NB4 (cell line): ENCODE measurements at regions not wholly inside any gene's neighbourhood (a gene's known extent, or its start where the extent isn't known, plus 50 kb on each side); places are given as distances from the start of the nearest gene placed in this dataset.

Experiments
- POLR2A ChIP-seq: IDR thresholded peaks from 2 replicates; pipeline ENCODE4 v1.6.1; 2011; ENCODE audit warnings: mild to moderate bottlenecking; ENCODE audit not compliant: insufficient read length; ENCODE audit errors: extremely low read depth
- TF ChIP-seq, protein P1 (sequence below): IDR thresholded peaks from one replicate; pipeline ENCODE4 v1.5.1; 2012; ENCODE audit warnings: low read depth, low read length
- TF ChIP-seq, protein P2 (sequence below): IDR thresholded peaks from 2 replicates; pipeline ENCODE4 v1.6.1; 2011; ENCODE audit warnings: low read depth, low read length

DNA sequence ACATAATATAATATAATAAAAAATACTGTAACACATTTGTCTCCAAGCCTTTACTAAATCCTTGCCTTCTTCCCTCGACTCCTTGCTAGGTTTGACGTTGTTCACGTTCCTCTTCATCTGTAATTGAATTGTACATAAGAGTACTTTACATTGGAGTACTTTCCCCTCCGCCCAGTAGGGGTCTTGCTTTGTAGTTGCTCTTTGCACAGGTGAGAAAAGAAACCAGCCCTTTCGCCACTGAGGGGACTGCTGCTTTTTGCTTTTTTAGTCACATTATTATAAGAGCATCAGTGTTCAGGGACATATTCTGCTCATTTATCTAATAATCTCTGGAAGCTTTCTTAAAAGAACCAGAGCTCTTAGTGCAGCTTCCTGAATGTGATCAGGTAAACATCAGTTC lies 115.0 kb downstream of the CETN3 start:
- TF ChIP-seq, protein P1, sequence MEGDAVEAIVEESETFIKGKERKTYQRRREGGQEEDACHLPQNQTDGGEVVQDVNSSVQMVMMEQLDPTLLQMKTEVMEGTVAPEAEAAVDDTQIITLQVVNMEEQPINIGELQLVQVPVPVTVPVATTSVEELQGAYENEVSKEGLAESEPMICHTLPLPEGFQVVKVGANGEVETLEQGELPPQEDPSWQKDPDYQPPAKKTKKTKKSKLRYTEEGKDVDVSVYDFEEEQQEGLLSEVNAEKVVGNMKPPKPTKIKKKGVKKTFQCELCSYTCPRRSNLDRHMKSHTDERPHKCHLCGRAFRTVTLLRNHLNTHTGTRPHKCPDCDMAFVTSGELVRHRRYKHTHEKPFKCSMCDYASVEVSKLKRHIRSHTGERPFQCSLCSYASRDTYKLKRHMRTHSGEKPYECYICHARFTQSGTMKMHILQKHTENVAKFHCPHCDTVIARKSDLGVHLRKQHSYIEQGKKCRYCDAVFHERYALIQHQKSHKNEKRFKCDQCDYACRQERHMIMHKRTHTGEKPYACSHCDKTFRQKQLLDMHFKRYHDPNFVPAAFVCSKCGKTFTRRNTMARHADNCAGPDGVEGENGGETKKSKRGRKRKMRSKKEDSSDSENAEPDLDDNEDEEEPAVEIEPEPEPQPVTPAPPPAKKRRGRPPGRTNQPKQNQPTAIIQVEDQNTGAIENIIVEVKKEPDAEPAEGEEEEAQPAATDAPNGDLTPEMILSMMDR = no peak
- no peak for TF ChIP-seq POLR2A
- TF ChIP-seq, protein P2, sequence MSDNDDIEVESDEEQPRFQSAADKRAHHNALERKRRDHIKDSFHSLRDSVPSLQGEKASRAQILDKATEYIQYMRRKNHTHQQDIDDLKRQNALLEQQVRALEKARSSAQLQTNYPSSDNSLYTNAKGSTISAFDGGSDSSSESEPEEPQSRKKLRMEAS = no peak
